DOHH2 (cell line): ENCODE measurements at regions not wholly inside any gene's neighbourhood (a gene's known extent, or its start where the extent isn't known, plus 50 kb on each side); places are given as distances from the start of the nearest gene placed in this dataset.

Experiments
- H3F3A ChIP-seq: fragments of 200-600 bp; sonication (generic), shearing (Covaris generic); 2 replicates; pipeline ENCODE4 v1.6.0; 2016; ENCODE audit warnings: antibody characterized with exemption, mild to moderate bottlenecking; ENCODE audit not compliant: control insufficient read depth, insufficient read depth
- H3K27ac ChIP-seq: fragments of 200-600 bp; sonication (generic); 2 replicates; pipeline ENCODE4 v1.5.1; 2014; ENCODE audit warnings: low read depth, mild to moderate bottlenecking, low read length, moderate library complexity
- H3K27me3 ChIP-seq: fragments of 200-600 bp; sonication (generic); 2 replicates; pipeline ENCODE4 v1.6.1; 2014; ENCODE audit warnings: mild to moderate bottlenecking, low read length, mixed read lengths; ENCODE audit not compliant: control insufficient read depth
- H3K36me3 ChIP-seq: fragments of 200-600 bp; sonication (generic); 2 replicates; pipeline ENCODE4 v1.6.1; 2014; ENCODE audit warnings: mild to moderate bottlenecking, low read length, moderate library complexity, mixed read lengths; ENCODE audit not compliant: control insufficient read depth
- H3K4me1 ChIP-seq: fragments of 200-600 bp; sonication (generic); 2 replicates; pipeline ENCODE4 v1.6.1; 2014; ENCODE audit warnings: mild to moderate bottlenecking, low read length, mixed read lengths; ENCODE audit not compliant: control insufficient read depth
- H3K4me2 ChIP-seq: fragments of 200-600 bp; sonication (generic); 2 replicates; pipeline ENCODE4 v1.6.0; 2014; ENCODE audit warnings: mild to moderate bottlenecking, low read length, moderate library complexity
- H3K4me3 ChIP-seq: fragments of 200-600 bp; sonication (generic); 2 replicates; pipeline ENCODE4 v1.5.1; 2014; ENCODE audit warnings: mild to moderate bottlenecking, low read length, mixed read lengths
- H3K79me2 ChIP-seq: fragments of 200-600 bp; sonication (generic); 2 replicates; pipeline ENCODE4 v1.6.1; 2014; ENCODE audit warnings: mild to moderate bottlenecking, low read length, mixed read lengths; ENCODE audit not compliant: control insufficient read depth
- H3K9me2 ChIP-seq: fragments of 200-600 bp; sonication (generic); replicated peaks from 2 replicates; pipeline ENCODE4 v1.6.1; 2014; ENCODE audit warnings: mild to moderate bottlenecking, low read length, mixed read lengths; ENCODE audit not compliant: control insufficient read depth
- H3K9me3 ChIP-seq: fragments of 200-600 bp; sonication (generic); 2 replicates; pipeline ENCODE4 v1.6.1; 2014; ENCODE audit warnings: antibody characterized with exemption, low read length, mixed read lengths; ENCODE audit not compliant: control insufficient read depth, insufficient read depth
- H4K20me1 ChIP-seq: fragments of 200-600 bp; sonication (generic); 2 replicates; pipeline ENCODE4 v1.6.0; 2014; ENCODE audit warnings: low read depth, mild to moderate bottlenecking, antibody characterized with exemption, low read length, moderate library complexity; ENCODE audit not compliant: control insufficient read depth, insufficient read depth
- EZH2phosphoT487 ChIP-seq: fragments of 200-600 bp; sonication (generic); IDR thresholded peaks from 2 replicates; pipeline ENCODE4 v1.6.1; 2017; ENCODE audit warnings: borderline replicate concordance, mild to moderate bottlenecking, antibody characterized with exemption, low read length, moderate library complexity, mixed read lengths
- TF ChIP-seq, protein P1 (sequence below): fragments of 200-600 bp; sonication (generic); IDR thresholded peaks from one replicate; pipeline ENCODE4 v1.5.1; 2014; ENCODE audit warnings: antibody characterized with exemption, mild to moderate bottlenecking, low read depth, low read length; ENCODE audit not compliant: poor library complexity, severe bottlenecking

DNA sequence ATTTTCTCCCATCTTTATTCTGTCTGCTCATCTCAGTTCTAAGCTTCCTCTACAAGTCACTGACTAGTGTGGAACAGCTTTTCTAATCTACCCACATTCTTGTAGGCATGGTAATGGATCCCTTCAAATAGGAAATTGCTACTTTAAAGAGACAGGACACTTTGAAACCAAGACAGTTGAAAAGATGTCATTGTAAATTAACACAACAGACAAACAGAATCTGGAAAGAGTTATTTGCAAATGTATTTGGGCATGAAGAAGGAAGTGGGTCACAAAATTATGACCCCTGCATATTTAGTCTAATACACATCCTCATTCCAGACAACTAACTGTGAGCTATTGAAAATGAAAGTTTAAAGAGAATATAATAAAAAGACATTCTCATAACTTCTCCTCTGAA is 298.2 kb upstream of the MARCKS start:
- no peaks in the 10 kb centered on the region for H3K9me3 ChIP-seq
- H3K79me2 ChIP-seq, result no peaks in the 10 kb centered on the region
- no peaks in the 10 kb centered on the region for H3K9me2 ChIP-seq
- no peak overlapping the region for H3K4me2 ChIP-seq
- H3K27me3 ChIP-seq, result no peaks in the 10 kb centered on the region
- H4K20me1 ChIP-seq, result no peaks in the 10 kb centered on the region
- H3K27ac ChIP-seq, result no peak overlapping the region
- H3K4me1 ChIP-seq, result no peaks in the 10 kb centered on the region
- TF ChIP-seq, protein P1, sequence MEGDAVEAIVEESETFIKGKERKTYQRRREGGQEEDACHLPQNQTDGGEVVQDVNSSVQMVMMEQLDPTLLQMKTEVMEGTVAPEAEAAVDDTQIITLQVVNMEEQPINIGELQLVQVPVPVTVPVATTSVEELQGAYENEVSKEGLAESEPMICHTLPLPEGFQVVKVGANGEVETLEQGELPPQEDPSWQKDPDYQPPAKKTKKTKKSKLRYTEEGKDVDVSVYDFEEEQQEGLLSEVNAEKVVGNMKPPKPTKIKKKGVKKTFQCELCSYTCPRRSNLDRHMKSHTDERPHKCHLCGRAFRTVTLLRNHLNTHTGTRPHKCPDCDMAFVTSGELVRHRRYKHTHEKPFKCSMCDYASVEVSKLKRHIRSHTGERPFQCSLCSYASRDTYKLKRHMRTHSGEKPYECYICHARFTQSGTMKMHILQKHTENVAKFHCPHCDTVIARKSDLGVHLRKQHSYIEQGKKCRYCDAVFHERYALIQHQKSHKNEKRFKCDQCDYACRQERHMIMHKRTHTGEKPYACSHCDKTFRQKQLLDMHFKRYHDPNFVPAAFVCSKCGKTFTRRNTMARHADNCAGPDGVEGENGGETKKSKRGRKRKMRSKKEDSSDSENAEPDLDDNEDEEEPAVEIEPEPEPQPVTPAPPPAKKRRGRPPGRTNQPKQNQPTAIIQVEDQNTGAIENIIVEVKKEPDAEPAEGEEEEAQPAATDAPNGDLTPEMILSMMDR, result no peak
- no peak for TF ChIP-seq EZH2phosphoT487
- no peaks in the 10 kb centered on the region for H3F3A ChIP-seq
- H3K36me3 ChIP-seq, result no peaks in the 10 kb centered on the region
- H3K4me3 ChIP-seq, result no peak overlapping the region

DNA sequence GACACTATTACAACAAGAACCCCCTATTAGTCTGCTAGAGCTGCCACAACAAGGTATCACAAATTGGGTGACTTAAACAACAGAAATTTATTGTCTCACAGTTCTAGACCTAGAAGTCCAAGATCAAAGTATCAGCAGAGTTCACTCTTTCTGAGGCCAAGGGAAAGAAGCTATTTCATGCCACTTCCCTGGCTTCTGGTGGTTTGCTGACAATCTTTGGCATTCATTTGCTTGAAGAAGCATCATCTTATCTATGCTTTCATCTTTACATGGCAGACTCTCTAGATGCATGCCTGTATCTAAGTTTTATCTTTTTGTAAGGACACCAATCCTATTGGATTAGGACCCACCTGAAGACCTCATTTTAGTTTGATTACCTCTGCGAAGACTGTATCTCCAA is 296.8 kb upstream of the MARCKS start:
- Histone ChIP-seq H3K79me2 (no peaks in the 10 kb centered on the region), H3K4me1 (no peaks in the 10 kb centered on the region), H3F3A (no peaks in the 10 kb centered on the region), H3K27me3 (no peaks in the 10 kb centered on the region), H3K36me3 (no peaks in the 10 kb centered on the region), H3K9me3 (no peaks in the 10 kb centered on the region), H4K20me1 (no peaks in the 10 kb centered on the region), H3K9me2 (no peaks in the 10 kb centered on the region), H3K4me3 (no peak overlapping the region), H3K4me2 (no peak overlapping the region), H3K27ac (no peak overlapping the region)
- TF ChIP-seq EZH2phosphoT487, result no peak
- TF ChIP-seq, protein P1, result no peak

DNA sequence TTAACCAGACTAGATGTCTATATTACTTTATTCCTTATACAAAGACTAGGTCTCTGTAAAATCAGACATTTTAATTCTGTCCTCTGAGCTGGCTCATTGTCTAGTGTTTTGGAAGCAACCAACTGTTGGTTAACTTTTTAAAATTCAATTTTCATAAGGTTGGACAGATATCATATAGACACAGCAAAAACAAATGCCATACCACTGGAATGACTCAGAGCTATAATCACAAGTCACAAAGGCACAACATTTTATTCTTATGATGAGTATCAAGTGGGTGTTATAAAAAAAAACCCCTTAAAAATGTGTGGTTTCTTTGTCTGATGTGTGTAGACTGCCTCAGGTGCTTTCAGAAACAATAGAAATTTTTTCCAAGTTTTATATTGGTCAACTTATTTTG is 296.2 kb upstream of the MARCKS start:
- Histone ChIP-seq H3K4me2 (no peak overlapping the region), H3K36me3 (no peaks in the 10 kb centered on the region), H4K20me1 (no peaks in the 10 kb centered on the region), H3K4me3 (no peak overlapping the region), H3K27ac (no peak overlapping the region), H3K9me3 (no peaks in the 10 kb centered on the region), H3K27me3 (no peaks in the 10 kb centered on the region), H3F3A (no peaks in the 10 kb centered on the region), H3K9me2 (no peaks in the 10 kb centered on the region), H3K4me1 (no peaks in the 10 kb centered on the region), H3K79me2 (no peaks in the 10 kb centered on the region)
- TF ChIP-seq EZH2phosphoT487, result no peak
- TF ChIP-seq, protein P1, result no peak

DNA sequence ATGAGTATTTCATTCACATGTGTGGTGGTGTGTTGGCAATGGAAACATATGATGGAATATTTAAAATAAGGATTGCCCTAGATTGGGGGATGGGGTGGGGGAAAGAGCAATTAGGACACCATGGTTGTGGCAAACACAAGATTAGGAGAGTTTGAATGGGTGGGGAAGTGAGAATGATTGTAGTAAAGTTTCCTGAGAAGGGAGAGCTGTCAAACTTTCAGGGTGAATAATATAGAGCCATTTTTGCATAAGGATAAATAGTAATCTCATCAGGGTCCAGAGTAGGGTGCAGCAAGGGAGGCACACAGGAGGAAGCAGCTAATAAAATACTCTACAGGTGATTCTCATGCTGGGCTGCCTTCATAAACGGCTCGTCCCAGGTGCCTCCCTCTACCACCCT is 294.9 kb upstream of the MARCKS start:
- TF ChIP-seq, protein P1, result no peak
- no peak for TF ChIP-seq EZH2phosphoT487
- no peak overlapping the region for H3K27ac ChIP-seq
- H3K4me1 ChIP-seq, result no peaks in the 10 kb centered on the region
- H3K9me2 ChIP-seq, result no peaks in the 10 kb centered on the region
- no peaks in the 10 kb centered on the region for H3K9me3 ChIP-seq
- H3F3A ChIP-seq, result no peaks in the 10 kb centered on the region
- H4K20me1 ChIP-seq, result no peaks in the 10 kb centered on the region
- H3K27me3 ChIP-seq, result no peaks in the 10 kb centered on the region
- H3K4me2 ChIP-seq, result no peak overlapping the region
- no peaks in the 10 kb centered on the region for H3K36me3 ChIP-seq
- H3K79me2 ChIP-seq, result no peaks in the 10 kb centered on the region
- H3K4me3 ChIP-seq, result no peak overlapping the region
